HG02678 (cell line): ENCODE measurements at regions not wholly inside any gene's neighbourhood (a gene's known extent, or its start where the extent isn't known, plus 50 kb on each side); places are given as distances from the start of the nearest gene placed in this dataset.
"Not testable (repeated sequence)": the region's sequence is repeated elsewhere in the genome, so short reads cannot be mapped to it uniquely, and the experiment has no call there.

ENCODE experiments used
- ATAC-seq: cut with Tn5 transposase; IDR thresholded peaks from one replicate; pipeline ENCODE4 v1.9.1; 2021; ENCODE audit warnings: mild to moderate bottlenecking, moderate library complexity; ENCODE audit not compliant: unreplicated experiment

- no peak for ATAC-seq
These were observed 131.3 kb upstream of the MTHFD1L start for GRCh38 chr6:150734235-150734634.

- ATAC-seq, result no peak
These were observed 130.1 kb upstream of the MTHFD1L start for GRCh38 chr6:150735341-150735851.

GRCh38 chr6:150738092-150738629 is 127.3 kb upstream of the MTHFD1L start:
- ATAC-seq, result no peak

- ATAC-seq, result no peak
These were observed 125.7 kb upstream of the MTHFD1L start for GRCh38 chr6:150739711-150740349.

- no peak for ATAC-seq
These were observed 125.0 kb upstream of the MTHFD1L start for GRCh38 chr6:150740453-150740852.

DNA sequence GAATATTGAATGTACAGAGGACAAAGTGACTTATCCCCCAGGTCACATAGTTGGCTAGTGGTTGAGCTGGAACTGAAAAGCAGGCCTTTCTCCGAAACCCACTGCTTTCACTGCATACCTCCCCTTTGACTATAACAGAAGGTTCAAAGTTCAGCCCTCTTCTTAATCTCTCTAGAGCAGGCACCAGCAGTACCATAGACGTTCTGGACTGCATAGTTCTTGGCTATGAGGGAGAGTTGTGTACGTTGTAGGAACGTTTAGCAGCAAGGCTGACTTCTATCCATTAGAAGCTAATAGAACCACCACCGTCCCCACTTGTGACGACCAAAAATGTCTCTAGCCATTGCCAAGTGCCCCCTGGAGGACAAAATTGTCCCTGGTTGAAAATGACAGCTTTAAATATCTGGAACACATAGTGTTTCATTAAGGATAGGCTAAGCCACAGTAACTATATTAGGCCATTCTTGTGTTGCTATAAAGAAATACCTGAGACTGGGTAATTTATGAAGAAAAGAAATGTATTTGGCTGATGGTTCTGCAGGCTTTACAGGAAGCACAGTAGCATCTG is 123.8 kb upstream of the MTHFD1L start:
- ATAC-seq, result no peak

DNA sequence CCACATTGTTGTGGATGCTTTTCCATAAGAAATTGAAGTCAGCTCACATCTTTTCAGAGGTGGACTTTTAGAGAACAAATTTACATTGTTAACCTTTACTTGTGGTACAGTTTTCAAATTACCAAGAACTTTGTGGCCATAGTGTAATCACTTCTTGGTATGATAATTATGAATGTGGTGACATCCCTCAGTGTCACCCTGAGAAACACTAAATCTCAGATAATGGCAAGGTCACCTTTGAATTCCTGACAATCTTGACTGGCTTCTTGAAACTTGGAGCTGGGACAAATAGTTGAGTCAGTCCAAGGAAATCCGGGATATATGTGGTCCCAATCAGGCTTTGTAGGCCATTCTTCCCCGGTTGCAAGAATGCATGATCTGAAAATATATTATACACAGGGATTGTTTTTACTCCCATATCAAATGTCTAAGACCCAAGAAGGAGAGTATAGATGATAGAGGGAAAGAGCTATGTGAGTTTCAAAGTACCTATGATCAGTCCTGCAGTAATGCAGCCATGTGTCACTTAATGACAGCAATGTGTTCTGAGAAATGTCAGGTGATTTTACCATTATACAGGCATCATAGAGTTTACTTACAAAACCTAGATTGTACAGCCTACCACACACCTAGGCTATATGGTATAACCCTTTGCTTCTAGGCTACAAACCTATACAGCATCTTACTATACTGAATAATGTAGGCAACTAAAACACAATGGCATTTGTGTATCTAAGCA is 120.8 kb upstream of the MTHFD1L start:
- no peak for ATAC-seq

GRCh38 chr6:150745896-150746295 is 119.6 kb upstream of the MTHFD1L start:
- no peak for ATAC-seq

GRCh38 chr6:150747155-150747554 is 118.3 kb upstream of the MTHFD1L start:
- no peak for ATAC-seq

GRCh38 chr6:150749091-150749670 is 116.3 kb upstream of the MTHFD1L start:
- no peak for ATAC-seq

GRCh38 chr6:150751296-150751695 is 114.2 kb upstream of the MTHFD1L start:
- no peak for ATAC-seq

GRCh38 chr6:150752409-150752808 is 113.1 kb upstream of the MTHFD1L start:
- no peak for ATAC-seq

DNA sequence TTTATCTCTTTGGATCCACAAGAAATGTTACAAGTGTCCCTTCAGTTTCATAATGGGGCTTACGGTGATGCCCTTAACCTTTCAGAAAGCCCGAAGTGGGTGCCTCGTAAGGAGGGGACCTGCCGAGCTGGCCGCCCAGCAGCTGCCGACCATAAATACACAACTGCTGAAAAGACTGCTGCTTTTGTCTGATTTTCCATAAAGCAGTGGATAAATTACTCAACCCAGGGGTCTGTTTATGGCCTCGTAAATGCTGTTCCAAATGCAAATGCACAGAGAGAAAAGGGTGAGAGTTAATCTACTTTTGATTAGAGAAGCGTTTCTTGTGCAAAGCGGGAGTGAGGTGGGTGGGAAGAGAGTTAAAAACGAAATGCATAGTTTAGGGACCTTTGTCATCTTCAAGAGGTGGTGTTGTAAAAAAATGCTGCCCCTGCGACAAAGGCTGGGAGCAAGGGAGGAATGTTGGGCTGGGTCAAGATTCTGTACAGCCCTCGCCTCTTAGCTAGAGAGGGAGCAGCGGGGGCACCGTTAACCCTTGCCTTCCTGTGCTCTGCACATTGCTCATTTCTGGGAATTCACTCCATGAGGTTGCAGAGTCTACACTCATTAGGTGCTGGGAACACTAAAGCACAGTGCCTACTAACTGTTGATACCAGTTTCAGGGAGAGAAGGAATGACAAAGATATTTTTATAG is 112.0 kb upstream of the MTHFD1L start:
- ATAC-seq, result no peak

GRCh38 chr6:150755042-150755441 is 110.5 kb upstream of the MTHFD1L start:
- ATAC-seq, result no peak

DNA sequence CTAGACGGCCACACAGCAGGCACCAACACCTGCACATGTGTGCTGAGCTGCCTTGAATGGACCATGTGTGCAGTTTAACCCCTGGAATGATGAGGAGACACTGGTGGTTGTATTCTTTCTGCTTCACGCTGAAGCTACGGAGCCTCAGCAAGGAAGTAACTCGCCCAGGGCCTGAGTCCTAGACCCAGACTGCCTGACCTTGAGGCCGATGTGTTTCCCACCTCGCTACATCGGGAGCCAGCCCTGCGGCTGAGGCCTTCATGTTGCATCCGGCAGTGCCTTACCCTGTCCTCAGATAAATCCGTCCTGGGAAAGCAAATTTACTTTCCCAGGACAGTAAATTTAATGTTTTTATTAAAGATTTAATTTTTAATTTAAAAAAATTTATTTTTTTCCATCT is 110.0 kb upstream of the MTHFD1L start:
- no peak for ATAC-seq

DNA sequence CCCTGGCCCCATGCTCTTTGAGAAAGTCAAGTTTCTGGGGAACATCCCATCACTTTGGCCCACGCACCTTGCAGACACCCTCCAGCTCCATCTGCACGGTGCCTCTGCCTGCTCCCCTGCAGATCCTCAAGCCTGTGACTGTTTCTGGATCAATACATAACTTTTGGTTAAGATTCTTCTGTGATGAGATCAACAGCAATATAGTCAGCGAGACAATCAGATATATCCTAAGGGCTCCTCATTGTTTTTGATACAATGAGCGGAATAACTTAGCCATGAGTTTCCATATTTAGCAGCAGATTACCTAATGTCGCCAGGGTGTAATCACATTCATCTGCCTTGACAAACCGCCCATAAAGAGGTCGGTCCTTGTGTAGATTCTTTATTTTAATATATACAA is 109.3 kb upstream of the MTHFD1L start:
- ATAC-seq, result no peak

DNA sequence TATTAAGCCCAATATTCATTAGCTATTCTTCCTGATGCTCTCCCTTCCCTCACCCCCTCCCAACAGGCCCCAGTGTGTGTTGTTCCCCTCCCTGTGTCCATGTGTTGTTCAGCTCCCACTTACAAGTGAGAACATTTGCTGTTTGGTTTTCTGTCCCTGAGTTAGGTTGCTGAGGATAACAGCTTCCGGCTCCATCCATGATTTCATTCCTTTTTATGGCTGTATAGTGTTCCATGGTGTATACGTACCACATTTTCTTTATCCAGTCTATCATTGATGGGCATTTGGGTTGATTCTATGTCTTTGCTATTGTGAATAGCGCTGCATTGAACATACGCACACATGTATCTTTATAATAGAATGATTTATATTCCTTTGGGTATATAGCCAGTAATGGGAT is 107.7 kb upstream of the MTHFD1L start:
- ATAC-seq, result not testable (repeated sequence)

- ATAC-seq, result no peak
These were observed 106.0 kb upstream of the MTHFD1L start for GRCh38 chr6:150759483-150759882.

DNA sequence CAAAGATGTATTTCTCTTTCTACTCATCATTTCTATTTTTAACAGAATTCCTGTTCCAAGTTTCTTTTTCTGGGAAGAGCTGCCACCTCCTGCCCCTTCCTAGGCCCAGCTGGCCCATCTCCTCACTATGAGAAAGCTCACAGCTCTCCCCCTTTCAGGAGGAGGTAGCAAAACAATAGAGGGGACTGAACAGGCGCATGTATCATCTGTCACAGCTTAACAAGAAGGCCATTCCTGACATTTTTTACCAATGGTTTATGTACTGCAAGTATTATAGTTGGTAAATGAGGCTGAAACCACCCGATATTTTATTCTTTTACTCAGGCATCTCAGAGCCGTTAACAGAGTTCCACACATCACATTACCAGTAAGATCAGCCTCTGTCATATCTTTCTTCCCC is 103.7 kb upstream of the MTHFD1L start:
- ATAC-seq, result no peak

- ATAC-seq, result no peak
These were observed 101.0 kb upstream of the MTHFD1L start for GRCh38 chr6:150764334-150765066.
